ENCODE measurements at regions not wholly inside any gene's neighbourhood (a gene's known extent, or its start where the extent isn't known, plus 50 kb on each side); places are given as distances from the start of the nearest gene placed in this dataset.

GRCh38 chr2:129729646-129730045 lies 249.8 kb upstream of the RAB6C start:
- intact Hi-C loops (cut with DNase I, micrococcal nuclease), result no loop called here
- H3K27me3 ChIP-seq (ENCODE audit: control insufficient read depth in 1 of 2, insufficient read depth in 2 of 2, low read length in 2 of 2), result no peaks in the 10 kb centered on the region
- POLR2A ChIA-PET, result no interaction called here
- no peaks in the 10 kb centered on the region for H3K27me3 Mint-ChIP-seq
- H3K4me1 Mint-ChIP-seq (ENCODE audit: low read depth), result no peaks in the 10 kb centered on the region
- DNase-seq, result no peak
- no peak overlapping the region for H3K27ac ChIP-seq (ENCODE audit: low read depth in 1 of 2, low read length in 2 of 2)
- H3K9me3 ChIP-seq (ENCODE audit: control insufficient read depth in 1 of 2, insufficient read depth in 1 of 2, low read length in 2 of 2), result peaks cover 0 to 4% of the 10 kb centered on the region in 2 experiments
- H3K9me3 Mint-ChIP-seq, result no peaks in the 10 kb centered on the region
- H3K36me3 Mint-ChIP-seq (ENCODE audit: low read depth), result no peaks in the 10 kb centered on the region
- no peak for TF ChIP-seq CTCF (IDR thresholded peaks at IDR 0.05)
- ATAC-seq (ENCODE audit: poor library complexity), result no peak
- CTCF ChIA-PET, result no interaction called here
- no peak overlapping the region for H3K27ac Mint-ChIP-seq
- H3K36me3 ChIP-seq (ENCODE audit: insufficient read depth, low read length), result no peaks in the 10 kb centered on the region
- H3K4me3 ChIP-seq (ENCODE audit: low read length), result no peak overlapping the region
- no peaks in the 10 kb centered on the region for H3K4me1 ChIP-seq (ENCODE audit: insufficient read depth, low read length)
- H3K4me3 Mint-ChIP-seq, result no peak overlapping the region

DNA sequence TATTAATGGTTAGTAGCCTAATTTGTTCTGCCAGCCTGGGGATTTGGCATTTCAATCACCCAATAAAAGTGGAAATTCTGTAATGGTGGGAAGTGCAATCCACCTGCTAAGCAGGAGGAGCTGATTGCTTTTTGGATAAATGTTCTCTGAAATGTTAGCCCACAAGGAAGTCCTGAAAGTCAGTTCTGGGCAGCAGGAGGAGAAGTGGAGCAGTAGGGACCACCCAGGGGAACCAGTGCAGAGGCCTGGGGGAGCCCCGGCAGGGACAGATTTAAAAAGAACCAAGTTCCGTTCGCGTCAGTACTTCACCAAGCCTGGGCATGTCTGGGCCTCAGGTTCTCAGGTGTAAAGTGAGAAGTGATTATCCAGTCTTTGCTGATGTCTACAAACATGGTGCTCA lies 248.5 kb upstream of the RAB6C start:
- no peaks in the 10 kb centered on the region for H3K27me3 ChIP-seq (ENCODE audit: control insufficient read depth in 1 of 2, insufficient read depth in 2 of 2, low read length in 2 of 2)
- CTCF ChIA-PET, result no interaction called here

GRCh38 chr2:129731907-129732629 lies 247.4 kb upstream of the RAB6C start:
- Mint-ChIP-seq H3K9me3 (no peaks in the 10 kb centered on the region), H3K4me3 (no peak overlapping the region), H3K36me3 (ENCODE audit: low read depth) (no peaks in the 10 kb centered on the region), H3K4me1 (ENCODE audit: low read depth) (no peaks in the 10 kb centered on the region), H3K27me3 (no peaks in the 10 kb centered on the region), H3K27ac (no peak overlapping the region)
- Histone ChIP-seq H3K4me1 (ENCODE audit: insufficient read depth, low read length) (no peaks in the 10 kb centered on the region), H3K36me3 (ENCODE audit: insufficient read depth, low read length) (no peaks in the 10 kb centered on the region), H3K4me3 (ENCODE audit: low read length) (no peak overlapping the region), H3K27ac (ENCODE audit: low read depth in 1 of 2, low read length in 2 of 2) (no peak overlapping the region), H3K27me3 (ENCODE audit: control insufficient read depth in 1 of 2, insufficient read depth in 2 of 2, low read length in 2 of 2) (no peaks in the 10 kb centered on the region), H3K9me3 (ENCODE audit: control insufficient read depth in 1 of 2, insufficient read depth in 1 of 2, low read length in 2 of 2) (peaks cover 0 to 12% of the 10 kb centered on the region in 2 experiments)
- ATAC-seq (ENCODE audit: poor library complexity) (no peak), DNase-seq (no peak)
- intact Hi-C loops (cut with DNase I, micrococcal nuclease), result no loop called here
- ChIA-PET POLR2A (no interaction called here), CTCF (no interaction called here)
- no peak for TF ChIP-seq CTCF (IDR thresholded peaks at IDR 0.05)

More for the DNA sequence above, 248.5 kb upstream of the RAB6C start:
- no peaks in the 10 kb centered on the region for H3K27me3 Mint-ChIP-seq
- intact Hi-C loops (cut with DNase I, micrococcal nuclease), result no loop called here
- Histone ChIP-seq H3K4me1 (ENCODE audit: insufficient read depth, low read length) (no peaks in the 10 kb centered on the region), H3K9me3 (ENCODE audit: control insufficient read depth in 1 of 2, insufficient read depth in 1 of 2, low read length in 2 of 2) (peaks cover 0 to 10% of the 10 kb centered on the region in 2 experiments), H3K36me3 (ENCODE audit: insufficient read depth, low read length) (no peaks in the 10 kb centered on the region), H3K27ac (ENCODE audit: low read depth in 1 of 2, low read length in 2 of 2) (no peak overlapping the region), H3K4me3 (ENCODE audit: low read length) (no peak overlapping the region)
- H3K9me3 Mint-ChIP-seq, result no peaks in the 10 kb centered on the region
- POLR2A ChIA-PET, result no interaction called here
- H3K27ac Mint-ChIP-seq, result no peak overlapping the region
- no peak overlapping the region for H3K4me3 Mint-ChIP-seq
- ATAC-seq (ENCODE audit: poor library complexity), result no peak
- H3K36me3 Mint-ChIP-seq (ENCODE audit: low read depth), result no peaks in the 10 kb centered on the region
- no peak for DNase-seq
- no peaks in the 10 kb centered on the region for H3K4me1 Mint-ChIP-seq (ENCODE audit: low read depth)
- TF ChIP-seq CTCF (IDR thresholded peaks at IDR 0.05), result no peak

Measured in CD4-positive, alpha-beta T cell (primary cell).